Adipocyte (in vitro differentiated cells): ENCODE measurements at regions not wholly inside any gene's neighbourhood (a gene's known extent, or its start where the extent isn't known, plus 50 kb on each side); places are given as distances from the start of the nearest gene placed in this dataset.
"Not testable (repeated sequence)": the region's sequence is repeated elsewhere in the genome, so short reads cannot be mapped to it uniquely, and the experiment has no call there.

ENCODE experiments used
- DNase-seq: peaks from one replicate; pipeline ENCODE4 v3.0.0-alpha.2; 2015; ENCODE audit warnings: low read depth
- H3K27me3 ChIP-seq: replicated peaks from 2 replicates; pipeline ENCODE4 v1.7.0; 2013; ENCODE audit warnings: mild to moderate bottlenecking, low read length, moderate library complexity; ENCODE audit not compliant: control insufficient read depth, insufficient read depth
- H3K36me3 ChIP-seq: 2 replicates; pipeline ENCODE4 v1.7.0; 2013; ENCODE audit warnings: low read length, mild to moderate bottlenecking, moderate library complexity; ENCODE audit not compliant: control insufficient read depth, insufficient read depth, severe bottlenecking
- H3K4me1 ChIP-seq: 2 replicates; pipeline ENCODE4 v1.7.0; 2013; ENCODE audit warnings: mild to moderate bottlenecking, low read length, moderate library complexity; ENCODE audit not compliant: control insufficient read depth, insufficient read depth
- H3K4me3 ChIP-seq: 2 replicates; pipeline ENCODE4 v1.7.0; 2013; ENCODE audit warnings: mild to moderate bottlenecking, low read length, moderate library complexity
- H3K9ac ChIP-seq: 2 replicates; pipeline ENCODE4 v1.7.0; 2013; ENCODE audit warnings: mild to moderate bottlenecking, low read length, moderate library complexity
- H3K9me3 ChIP-seq: 2 replicates; pipeline ENCODE4 v1.7.0; 2013; ENCODE audit warnings: mild to moderate bottlenecking, low read length, moderate library complexity; ENCODE audit not compliant: control insufficient read depth

GRCh38 chr11:109514313-109515018, 92.5 kb downstream of the C11orf87 start:
- Histone ChIP-seq H3K4me3 (no peak overlapping the region), H3K27me3 (no peaks in the 10 kb centered on the region), H3K36me3 (no peaks in the 10 kb centered on the region), H3K9me3 (no peaks in the 10 kb centered on the region), H3K9ac (no peak overlapping the region), H3K4me1 (no peaks in the 10 kb centered on the region)
- DNase-seq: no peak

DNA sequence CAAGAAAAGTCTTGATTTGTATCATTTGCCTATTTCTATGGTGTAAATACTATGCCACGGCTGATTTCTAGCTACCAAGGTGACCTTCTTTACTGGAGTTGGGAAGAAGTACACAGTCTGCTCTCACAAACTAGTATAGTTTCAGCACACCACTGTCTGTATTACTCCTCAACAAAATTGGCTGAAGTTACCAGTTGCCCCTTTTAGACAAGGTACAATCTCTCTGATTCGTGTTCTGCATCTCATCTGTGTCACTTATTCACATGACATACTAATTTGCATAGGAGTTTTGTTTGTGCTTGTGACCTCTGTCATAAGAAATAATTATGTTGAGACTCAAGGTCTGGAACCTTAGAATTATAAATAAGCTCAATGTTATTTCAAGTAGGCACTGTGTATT, 97.3 kb downstream of the C11orf87 start:
- no peaks in the 10 kb centered on the region for H3K9me3 ChIP-seq
- H3K4me1 ChIP-seq: no peaks in the 10 kb centered on the region
- DNase-seq: no peak
- no peaks in the 10 kb centered on the region for H3K36me3 ChIP-seq
- H3K9ac ChIP-seq: no peak overlapping the region
- H3K4me3 ChIP-seq: no peak overlapping the region
- H3K27me3 ChIP-seq: no peaks in the 10 kb centered on the region

GRCh38 chr11:109521571-109522086, 99.6 kb downstream of the C11orf87 start:
- Histone ChIP-seq H3K9ac (no peak overlapping the region), H3K9me3 (no peaks in the 10 kb centered on the region), H3K4me3 (no peak overlapping the region), H3K36me3 (no peaks in the 10 kb centered on the region), H3K27me3 (no peaks in the 10 kb centered on the region), H3K4me1 (no peaks in the 10 kb centered on the region)
- no peak for DNase-seq

DNA sequence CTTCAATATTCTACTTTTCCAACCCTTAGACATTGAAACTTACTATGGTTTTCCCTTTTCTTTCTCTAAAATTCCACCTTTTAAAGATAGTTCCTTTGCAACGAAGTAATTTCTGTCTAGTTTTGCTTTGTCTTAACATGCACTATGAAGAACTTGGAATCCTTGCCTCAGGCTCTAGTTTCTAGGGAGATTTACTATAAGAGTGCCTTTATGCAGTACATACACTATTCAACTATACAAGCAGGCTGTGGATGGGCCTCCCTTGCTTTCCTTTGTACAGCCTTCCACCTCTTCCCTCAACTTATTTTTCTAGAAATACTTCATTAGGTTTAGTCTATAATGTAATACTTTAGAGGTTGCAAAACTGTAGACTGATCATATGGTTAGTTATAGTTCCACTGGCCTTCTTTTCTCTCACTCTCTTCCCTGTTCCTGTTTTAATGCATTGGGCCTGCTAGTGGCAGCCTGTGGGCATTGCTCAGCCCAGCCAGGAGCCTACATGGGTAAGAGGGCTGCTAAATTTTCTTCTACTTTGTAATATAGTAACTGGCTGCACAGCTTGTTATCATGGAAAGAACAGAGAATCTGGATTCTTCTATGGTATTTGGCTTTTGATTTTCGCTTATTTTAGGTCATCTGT, 100.2 kb downstream of the C11orf87 start:
- no peak overlapping the region for H3K4me3 ChIP-seq
- H3K9me3 ChIP-seq: no peaks in the 10 kb centered on the region

GRCh38 chr11:109525636-109526035, 103.6 kb downstream of the C11orf87 start:
- H3K36me3 ChIP-seq, H3K4me3 ChIP-seq, DNase-seq, H3K4me1 ChIP-seq, H3K27me3 ChIP-seq, H3K9ac ChIP-seq, H3K9me3 ChIP-seq: not testable (repeated sequence)

More for the DNA sequence above, 100.2 kb downstream of the C11orf87 start:
- no peaks in the 10 kb centered on the region for H3K36me3 ChIP-seq
- H3K4me1 ChIP-seq: no peaks in the 10 kb centered on the region
- no peak overlapping the region for H3K9ac ChIP-seq
- no peak for DNase-seq
- no peaks in the 10 kb centered on the region for H3K27me3 ChIP-seq

DNA sequence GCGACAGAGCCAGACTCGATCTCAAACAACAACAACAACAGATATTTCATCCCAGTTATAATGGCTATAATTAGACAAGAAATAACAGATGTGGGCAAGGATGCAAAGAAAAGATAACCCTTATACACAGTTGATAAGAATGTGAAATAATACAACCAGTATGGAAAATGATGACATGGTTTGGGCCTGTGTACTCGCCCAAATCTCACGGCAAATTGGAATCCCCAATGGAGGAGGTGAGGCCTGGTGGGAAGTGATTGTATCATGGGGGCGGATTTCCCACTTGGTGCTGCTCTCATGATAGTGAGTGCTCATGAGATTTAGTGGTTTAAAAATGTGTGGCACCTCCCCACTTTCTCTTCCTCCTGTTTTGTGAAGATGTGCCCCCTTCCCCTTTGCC, 104.1 kb downstream of the C11orf87 start:
- no peaks in the 10 kb centered on the region for H3K4me1 ChIP-seq
- no peaks in the 10 kb centered on the region for H3K27me3 ChIP-seq
- H3K4me3 ChIP-seq: no peak overlapping the region
- H3K9ac ChIP-seq: no peak overlapping the region
- no peaks in the 10 kb centered on the region for H3K36me3 ChIP-seq
- no peak for DNase-seq
- no peaks in the 10 kb centered on the region for H3K9me3 ChIP-seq

GRCh38 chr11:109526931-109527330, 104.9 kb downstream of the C11orf87 start:
- Histone ChIP-seq H3K9ac (no peak overlapping the region), H3K4me1 (no peaks in the 10 kb centered on the region), H3K27me3 (no peaks in the 10 kb centered on the region), H3K9me3 (no peaks in the 10 kb centered on the region), H3K36me3 (no peaks in the 10 kb centered on the region), H3K4me3 (no peak overlapping the region)
- DNase-seq: no peak

GRCh38 chr11:109527496-109527895, 105.5 kb downstream of the C11orf87 start:
- H3K4me1 ChIP-seq: no peaks in the 10 kb centered on the region
- H3K9ac ChIP-seq: no peak overlapping the region
- no peak overlapping the region for H3K4me3 ChIP-seq
- H3K27me3 ChIP-seq: no peaks in the 10 kb centered on the region
- peak; percentile 47 for DNase-seq
- no peaks in the 10 kb centered on the region for H3K36me3 ChIP-seq
- H3K9me3 ChIP-seq: no peaks in the 10 kb centered on the region

- H3K4me1 ChIP-seq: peaks cover 16% of the 10 kb centered on the region
- DNase-seq: peak; percentile 56
- H3K4me3 ChIP-seq: peak overlapping the region; percentile 3
- H3K27me3 ChIP-seq: no peaks in the 10 kb centered on the region
- H3K9ac ChIP-seq: peak overlapping the region; percentile 21
- H3K9me3 ChIP-seq: no peaks in the 10 kb centered on the region
- H3K36me3 ChIP-seq: no peaks in the 10 kb centered on the region
Observed at GRCh38 chr11:109547356-109548027, 125.5 kb downstream of the C11orf87 start.

- no peak for DNase-seq
Observed at GRCh38 chr11:109552376-109552775, 130.4 kb downstream of the C11orf87 start.

DNA sequence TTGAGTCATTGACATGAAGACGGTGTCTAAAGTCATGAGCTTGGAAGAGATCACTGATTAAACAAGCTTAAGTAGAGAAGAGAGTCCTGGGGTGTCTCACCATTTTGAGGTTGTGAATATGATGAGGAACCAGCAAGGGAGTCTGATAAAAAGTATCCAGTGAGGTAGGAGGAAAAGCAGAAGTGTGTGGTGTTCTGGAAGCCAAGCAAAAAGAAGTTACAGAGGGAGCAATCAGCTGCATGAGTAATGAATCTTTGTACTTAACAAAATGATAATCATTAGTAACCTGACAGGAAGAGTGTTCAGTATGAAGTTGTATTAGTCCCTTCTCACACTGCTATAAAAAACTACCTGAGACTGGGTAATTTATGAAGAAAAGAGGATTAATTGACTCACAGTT, 131.3 kb downstream of the C11orf87 start:
- H3K9me3 ChIP-seq: peaks cover 3% of the 10 kb centered on the region
- DNase-seq: no peak
- no peaks in the 10 kb centered on the region for H3K27me3 ChIP-seq
- H3K4me3 ChIP-seq: no peak overlapping the region
- H3K9ac ChIP-seq: no peak overlapping the region
- H3K36me3 ChIP-seq: no peaks in the 10 kb centered on the region
- peaks cover 1% of the 10 kb centered on the region for H3K4me1 ChIP-seq

More at GRCh38 chr11:109552376-109552775, 130.4 kb downstream of the C11orf87 start:
- H3K9ac ChIP-seq: no peak overlapping the region
- H3K36me3 ChIP-seq: no peaks in the 10 kb centered on the region
- no peaks in the 10 kb centered on the region for H3K9me3 ChIP-seq
- no peak overlapping the region for H3K4me3 ChIP-seq
- peaks cover 8% of the 10 kb centered on the region for H3K4me1 ChIP-seq
- H3K27me3 ChIP-seq: no peaks in the 10 kb centered on the region
